Astrocyte (in vitro differentiated cells and primary cell): ENCODE measurements at regions not wholly inside any gene's neighbourhood (a gene's known extent, or its start where the extent isn't known, plus 50 kb on each side); places are given as distances from the start of the nearest gene placed in this dataset.

ENCODE experiments used
- EZH2 ChIP-seq: IDR thresholded peaks from 2 replicates; pipeline ENCODE4 v1.6.1; 2012; ENCODE audit warnings: mild to moderate bottlenecking, low read length, inconsistent platforms; ENCODE audit not compliant: insufficient read depth
- TF ChIP-seq, protein P1 (sequence below): IDR thresholded peaks from 2 replicates; pipeline ENCODE4 v1.5.1; 2011; ENCODE audit warnings: low read depth, mild to moderate bottlenecking, inconsistent platforms, low read length, moderate library complexity; ENCODE audit not compliant: insufficient read depth

DNA sequence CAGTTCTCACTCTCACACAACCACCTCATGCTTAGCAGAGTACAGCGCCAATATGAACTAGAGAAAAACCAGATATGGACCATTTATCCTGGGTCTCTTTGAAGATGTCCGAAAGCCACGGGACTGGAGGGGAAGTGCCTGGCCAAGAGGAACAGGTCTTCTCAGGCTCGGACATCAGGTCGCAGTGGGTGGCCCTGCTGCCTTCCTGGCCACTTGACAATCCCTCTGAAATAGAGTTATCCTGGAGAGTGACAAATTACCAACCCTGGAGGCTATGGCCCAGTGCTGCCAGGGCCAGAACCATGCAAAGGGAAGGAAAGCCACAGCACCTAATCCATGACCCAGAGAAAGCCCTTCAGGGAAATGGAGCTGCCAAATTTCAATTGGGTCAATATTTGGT is 646.8 kb upstream of the NRP1 start:
- TF ChIP-seq, protein P1, sequence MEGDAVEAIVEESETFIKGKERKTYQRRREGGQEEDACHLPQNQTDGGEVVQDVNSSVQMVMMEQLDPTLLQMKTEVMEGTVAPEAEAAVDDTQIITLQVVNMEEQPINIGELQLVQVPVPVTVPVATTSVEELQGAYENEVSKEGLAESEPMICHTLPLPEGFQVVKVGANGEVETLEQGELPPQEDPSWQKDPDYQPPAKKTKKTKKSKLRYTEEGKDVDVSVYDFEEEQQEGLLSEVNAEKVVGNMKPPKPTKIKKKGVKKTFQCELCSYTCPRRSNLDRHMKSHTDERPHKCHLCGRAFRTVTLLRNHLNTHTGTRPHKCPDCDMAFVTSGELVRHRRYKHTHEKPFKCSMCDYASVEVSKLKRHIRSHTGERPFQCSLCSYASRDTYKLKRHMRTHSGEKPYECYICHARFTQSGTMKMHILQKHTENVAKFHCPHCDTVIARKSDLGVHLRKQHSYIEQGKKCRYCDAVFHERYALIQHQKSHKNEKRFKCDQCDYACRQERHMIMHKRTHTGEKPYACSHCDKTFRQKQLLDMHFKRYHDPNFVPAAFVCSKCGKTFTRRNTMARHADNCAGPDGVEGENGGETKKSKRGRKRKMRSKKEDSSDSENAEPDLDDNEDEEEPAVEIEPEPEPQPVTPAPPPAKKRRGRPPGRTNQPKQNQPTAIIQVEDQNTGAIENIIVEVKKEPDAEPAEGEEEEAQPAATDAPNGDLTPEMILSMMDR = no peak
- no peak for TF ChIP-seq EZH2
